SK-N-SH (cell line): ENCODE measurements at regions not wholly inside any gene's neighbourhood (a gene's known extent, or its start where the extent isn't known, plus 50 kb on each side); places are given as distances from the start of the nearest gene placed in this dataset.

Source experiments
- EP300 ChIP-seq, 2 experiments: IDR thresholded peaks; 2 replicates each; pipeline versions ENCODE4 v1.4.0 to v1.6.1; 2012; ENCODE audit warnings: borderline replicate concordance in 1 of 2, low read depth in 1 of 2, low read length in 1 of 2
- FOXJ3 ChIP-seq: sonication (generic); formaldehyde crosslinking; IDR thresholded peaks from 2 replicates; pipeline ENCODE4 v1.5.1; 2020; ENCODE audit warnings: mild to moderate bottlenecking, missing genetic modification reagents
- GABPA ChIP-seq: IDR thresholded peaks from 2 replicates; pipeline ENCODE4 v1.4.0; 2012; ENCODE audit warnings: low read depth, mild to moderate bottlenecking
- JUND ChIP-seq: IDR thresholded peaks from 2 replicates; pipeline ENCODE4 v1.4.0; 2012
- MAX ChIP-seq: IDR thresholded peaks from 2 replicates; pipeline ENCODE4 v1.4.0; 2012; ENCODE audit warnings: low read depth
- NFIC ChIP-seq: IDR thresholded peaks from 2 replicates; pipeline ENCODE4 v1.4.0; 2012; ENCODE audit warnings: borderline replicate concordance
- NRF1 ChIP-seq: IDR thresholded peaks from 2 replicates; pipeline ENCODE4 v1.6.1; 2012; ENCODE audit warnings: low read depth, mild to moderate bottlenecking, low read length
- POLR2AphosphoS5 ChIP-seq: IDR thresholded peaks from 2 replicates; pipeline ENCODE4 v1.6.1; 2012; ENCODE audit warnings: low read depth, low read length
- RFX5 ChIP-seq: IDR thresholded peaks from 2 replicates; pipeline ENCODE4 v1.6.1; 2012; ENCODE audit warnings: mild to moderate bottlenecking, improper control_type of control experiment, low read length
- USF1 ChIP-seq: IDR thresholded peaks from 2 replicates; pipeline ENCODE4 v1.4.0; 2012; ENCODE audit warnings: low read depth, borderline replicate concordance
- YY1 ChIP-seq: IDR thresholded peaks from 2 replicates; pipeline ENCODE4 v1.4.0; 2012; ENCODE audit warnings: low read depth, mild to moderate bottlenecking
- TF ChIP-seq, protein P1 (sequence below): fragments of 200-600 bp; sonication (generic); IDR thresholded peaks from 2 replicates; pipeline ENCODE4 v1.6.1; 2017; ENCODE audit warnings: antibody characterized with exemption, mild to moderate bottlenecking, moderate library complexity
- TF ChIP-seq, protein P2 (sequence below): fragments of 150-350 bp; IDR thresholded peaks from 2 replicates; pipeline ENCODE4 v1.6.1; 2017; ENCODE audit warnings: antibody characterized with exemption, low read length, low read depth, borderline replicate concordance

GRCh38 chr15:77715051-77715450 lies 82.3 kb upstream of the LINGO1 start:
- TF ChIP-seq, protein P1, sequence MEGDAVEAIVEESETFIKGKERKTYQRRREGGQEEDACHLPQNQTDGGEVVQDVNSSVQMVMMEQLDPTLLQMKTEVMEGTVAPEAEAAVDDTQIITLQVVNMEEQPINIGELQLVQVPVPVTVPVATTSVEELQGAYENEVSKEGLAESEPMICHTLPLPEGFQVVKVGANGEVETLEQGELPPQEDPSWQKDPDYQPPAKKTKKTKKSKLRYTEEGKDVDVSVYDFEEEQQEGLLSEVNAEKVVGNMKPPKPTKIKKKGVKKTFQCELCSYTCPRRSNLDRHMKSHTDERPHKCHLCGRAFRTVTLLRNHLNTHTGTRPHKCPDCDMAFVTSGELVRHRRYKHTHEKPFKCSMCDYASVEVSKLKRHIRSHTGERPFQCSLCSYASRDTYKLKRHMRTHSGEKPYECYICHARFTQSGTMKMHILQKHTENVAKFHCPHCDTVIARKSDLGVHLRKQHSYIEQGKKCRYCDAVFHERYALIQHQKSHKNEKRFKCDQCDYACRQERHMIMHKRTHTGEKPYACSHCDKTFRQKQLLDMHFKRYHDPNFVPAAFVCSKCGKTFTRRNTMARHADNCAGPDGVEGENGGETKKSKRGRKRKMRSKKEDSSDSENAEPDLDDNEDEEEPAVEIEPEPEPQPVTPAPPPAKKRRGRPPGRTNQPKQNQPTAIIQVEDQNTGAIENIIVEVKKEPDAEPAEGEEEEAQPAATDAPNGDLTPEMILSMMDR, result no peak
- TF ChIP-seq GABPA (no peak), POLR2AphosphoS5 (no peak), JUND (no peak), YY1 (no peak), EP300 (IDR thresholded peaks at IDR 0.05; ENCODE audit: borderline replicate concordance in 1 of 2, low read depth in 1 of 2, low read length in 1 of 2) (no peak), NRF1 (no peak), FOXJ3 (no peak), NFIC (no peak), MAX (no peak), USF1 (no peak), RFX5 (no peak)
- TF ChIP-seq, protein P2, sequence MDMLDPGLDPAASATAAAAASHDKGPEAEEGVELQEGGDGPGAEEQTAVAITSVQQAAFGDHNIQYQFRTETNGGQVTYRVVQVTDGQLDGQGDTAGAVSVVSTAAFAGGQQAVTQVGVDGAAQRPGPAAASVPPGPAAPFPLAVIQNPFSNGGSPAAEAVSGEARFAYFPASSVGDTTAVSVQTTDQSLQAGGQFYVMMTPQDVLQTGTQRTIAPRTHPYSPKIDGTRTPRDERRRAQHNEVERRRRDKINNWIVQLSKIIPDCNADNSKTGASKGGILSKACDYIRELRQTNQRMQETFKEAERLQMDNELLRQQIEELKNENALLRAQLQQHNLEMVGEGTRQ, result no peak
